ENCODE measurements at regions not wholly inside any gene's neighbourhood (a gene's known extent, or its start where the extent isn't known, plus 50 kb on each side); places are given as distances from the start of the nearest gene placed in this dataset.

DNA sequence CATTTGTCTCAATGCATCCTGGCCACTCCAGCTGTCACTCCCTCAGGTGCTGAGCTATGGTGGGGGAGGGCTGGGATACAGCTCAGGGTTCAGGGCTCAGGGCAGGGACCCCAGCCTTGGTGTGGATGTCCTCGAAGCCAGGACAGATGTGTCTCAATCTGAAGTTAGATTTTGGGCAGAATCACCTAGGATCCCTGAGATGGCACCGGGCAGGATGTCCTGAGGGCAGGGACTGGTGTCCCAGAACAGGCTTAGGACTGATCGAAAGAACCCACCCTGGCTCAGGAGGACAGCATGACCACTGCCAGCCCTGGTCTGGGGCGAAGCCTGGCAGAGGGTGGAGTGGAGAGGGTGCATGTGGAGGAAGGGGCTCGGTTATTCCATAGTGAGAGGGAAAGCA is 96.8 kb upstream of the THY1 start:
- DNase-seq = no peak

DNA sequence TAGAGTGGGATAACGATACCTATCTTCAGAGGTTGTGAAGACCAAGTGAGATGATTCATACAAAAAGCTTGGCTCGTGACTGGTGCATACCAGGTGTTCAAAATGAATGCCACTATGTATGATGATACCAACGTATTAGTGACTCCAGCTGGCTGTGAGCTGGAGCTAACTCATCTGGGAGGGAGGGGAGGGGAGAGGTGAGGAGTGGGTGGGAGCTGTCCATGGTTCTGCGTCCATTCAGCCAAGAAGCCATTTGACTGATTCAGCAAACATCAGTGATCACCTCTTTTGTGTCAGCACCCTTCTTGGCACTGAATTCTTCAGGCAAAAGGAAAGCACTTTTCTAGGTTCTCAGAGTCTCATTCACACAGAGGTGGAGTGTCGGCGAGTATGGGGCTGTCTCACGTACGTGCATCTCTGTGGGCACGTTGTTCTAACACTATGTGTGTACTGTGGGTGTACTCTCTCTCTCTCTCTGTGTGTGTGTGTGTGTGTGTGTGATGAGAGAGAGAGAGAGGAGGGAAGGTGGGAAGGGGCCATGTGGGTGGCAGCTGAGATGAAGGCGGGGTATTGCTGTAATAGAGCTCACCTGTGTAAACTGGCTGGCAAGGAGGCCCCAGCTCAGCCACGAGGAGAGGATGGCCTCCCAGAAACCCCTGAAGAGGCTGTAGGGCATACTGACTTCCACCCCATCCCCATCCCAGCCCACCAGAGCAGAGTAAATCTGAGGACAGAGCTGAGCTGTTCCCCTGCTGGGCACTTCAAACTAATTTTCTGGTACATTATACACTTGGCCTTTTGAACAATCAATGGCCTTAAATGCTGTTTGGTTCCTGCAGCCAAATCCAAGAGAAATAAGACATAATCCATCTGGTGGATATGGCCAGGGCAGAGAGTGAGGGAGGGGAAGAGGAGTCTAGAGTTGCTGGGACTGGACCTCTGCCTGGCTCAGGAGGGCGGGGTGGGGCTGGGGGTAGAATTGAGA is 96.1 kb upstream of the THY1 start:
- no peak for DNase-seq

DNA sequence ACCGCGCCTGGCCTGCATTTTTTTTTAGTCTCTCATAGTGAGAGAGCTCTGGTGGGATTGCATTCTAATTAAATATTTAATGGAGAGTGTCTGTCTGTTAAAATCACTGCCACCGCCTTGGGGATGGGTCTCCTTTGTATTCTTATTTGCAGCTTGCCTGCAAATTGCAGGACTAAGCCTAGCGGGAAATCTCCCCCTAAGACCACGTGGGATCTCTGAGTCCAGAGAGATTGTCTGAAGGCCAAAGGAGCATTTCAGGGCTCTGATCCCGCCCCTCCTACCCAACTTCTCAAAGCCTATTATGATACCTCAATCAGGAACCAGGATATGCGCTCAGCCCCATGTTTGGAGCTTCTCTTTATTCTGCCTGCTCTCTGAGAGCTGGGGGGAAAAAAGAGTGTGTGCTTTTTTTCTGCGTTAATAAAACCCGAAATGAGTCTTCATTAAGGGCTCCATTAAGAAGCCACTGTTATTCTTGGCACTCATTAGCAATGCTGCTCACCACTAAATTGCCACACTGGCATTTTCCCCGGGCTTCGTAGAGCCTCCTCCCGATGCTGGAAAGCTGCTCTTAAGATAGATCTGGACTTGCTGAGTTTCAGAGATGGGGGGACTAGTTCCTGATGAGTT is 92.9 kb upstream of the THY1 start:
- DNase-seq = no peak

DNA sequence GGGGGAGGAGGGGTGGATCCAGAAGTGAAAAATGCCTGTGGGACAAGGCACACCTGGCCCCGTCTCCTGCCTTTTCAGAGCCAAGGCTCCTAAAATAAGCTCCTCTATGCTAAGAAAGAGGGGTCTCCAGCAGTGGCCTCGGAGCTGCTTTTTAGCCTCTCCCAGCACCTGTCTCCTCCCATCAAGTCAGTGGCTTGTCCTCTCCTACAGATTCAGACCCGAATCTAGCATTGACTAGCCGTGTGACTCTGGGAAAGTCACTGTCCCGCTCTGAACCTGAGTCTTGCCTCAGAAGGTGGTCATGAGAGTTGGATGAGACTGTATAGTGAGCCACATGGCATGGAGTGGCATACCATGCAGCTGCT is 90.8 kb upstream of the THY1 start:
- DNase-seq = no peak

DNA sequence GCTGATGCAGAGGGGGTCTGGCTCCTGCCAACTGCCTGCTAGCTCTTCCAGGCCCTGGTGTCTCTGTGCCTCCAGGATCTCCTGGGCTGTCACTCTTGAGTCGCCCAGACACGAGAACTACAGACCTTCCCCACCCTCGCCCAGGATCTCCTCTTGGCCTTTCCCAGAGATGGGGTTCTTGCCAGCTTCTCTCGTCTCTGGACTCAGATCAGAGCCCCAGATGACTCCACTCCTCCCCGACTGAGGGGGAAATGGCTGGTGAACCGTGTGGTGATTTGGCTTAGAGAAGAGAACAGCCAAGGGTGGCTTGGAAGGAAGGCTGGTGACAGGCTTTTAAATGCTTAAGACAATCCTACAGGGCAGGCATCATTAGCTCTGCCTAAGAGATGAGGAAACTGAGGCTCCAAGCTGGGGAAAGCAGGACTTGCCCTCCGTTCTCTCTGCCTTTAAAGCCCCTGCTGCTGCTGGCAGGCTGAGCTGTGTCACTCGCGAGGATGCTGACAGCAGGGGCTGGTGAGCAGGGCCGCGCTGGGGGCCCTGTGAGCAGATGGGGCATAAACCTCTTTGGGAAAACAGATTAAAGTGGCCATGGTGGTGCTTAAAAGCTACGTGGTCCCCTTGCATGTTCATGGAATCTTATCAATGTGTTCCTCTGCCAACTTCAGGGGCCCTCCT is 90.3 kb upstream of the THY1 start:
- no peak for DNase-seq

DNA sequence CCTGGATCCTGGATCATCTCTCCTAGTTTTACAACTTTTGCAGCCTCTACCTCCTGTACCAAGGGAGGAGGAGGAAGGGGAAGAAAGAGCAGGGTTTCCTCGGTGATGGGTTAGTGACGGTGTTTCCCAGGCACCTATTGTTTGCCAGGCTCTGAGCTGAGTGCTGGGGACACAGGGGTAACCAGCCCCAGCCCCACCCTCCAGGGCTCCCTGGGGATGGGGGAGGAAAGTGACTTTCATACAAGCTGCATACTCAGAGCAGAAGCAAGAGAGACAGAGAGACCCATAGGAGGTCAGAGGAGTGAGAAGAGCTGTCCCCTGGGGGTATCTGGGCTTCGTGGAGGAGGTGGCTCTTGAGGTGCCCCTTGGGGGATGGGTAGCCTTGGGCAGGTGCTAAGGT is 89.4 kb upstream of the THY1 start:
- peak; percentile 24 for DNase-seq

DNA sequence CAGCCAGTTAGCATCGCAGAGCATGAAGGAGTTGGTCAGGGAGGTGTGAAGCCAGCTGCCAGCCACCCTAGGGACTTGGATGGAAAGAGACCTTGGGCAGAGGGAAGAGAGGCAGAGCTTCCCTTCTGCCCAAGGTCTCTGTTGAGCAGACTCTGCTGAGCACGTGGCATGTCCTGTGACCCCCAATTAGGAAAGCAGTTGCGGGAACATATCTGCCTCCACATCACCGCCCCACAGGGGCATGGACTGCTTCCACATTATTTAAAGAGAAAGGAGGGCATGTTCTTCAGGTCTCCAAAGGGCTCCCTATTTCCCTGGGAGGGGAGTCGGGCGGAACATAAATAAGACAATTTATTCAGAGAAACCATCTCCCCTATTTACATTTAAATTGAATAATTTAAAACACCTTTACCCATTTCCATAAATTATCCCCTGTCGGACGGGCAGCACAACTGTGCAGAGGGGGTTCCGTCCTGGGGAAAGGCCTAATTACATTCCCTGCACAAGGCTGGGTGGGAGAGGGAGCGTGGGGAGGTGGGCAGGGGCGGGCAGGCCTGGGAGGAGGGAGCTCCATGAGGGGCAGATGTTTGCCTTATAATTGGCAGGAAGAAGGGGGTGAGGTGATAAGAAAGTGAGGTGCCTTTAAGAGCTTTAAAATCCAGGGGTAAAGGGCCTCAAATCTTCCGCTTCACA is 88.8 kb upstream of the THY1 start:
- no peak for DNase-seq

DNA sequence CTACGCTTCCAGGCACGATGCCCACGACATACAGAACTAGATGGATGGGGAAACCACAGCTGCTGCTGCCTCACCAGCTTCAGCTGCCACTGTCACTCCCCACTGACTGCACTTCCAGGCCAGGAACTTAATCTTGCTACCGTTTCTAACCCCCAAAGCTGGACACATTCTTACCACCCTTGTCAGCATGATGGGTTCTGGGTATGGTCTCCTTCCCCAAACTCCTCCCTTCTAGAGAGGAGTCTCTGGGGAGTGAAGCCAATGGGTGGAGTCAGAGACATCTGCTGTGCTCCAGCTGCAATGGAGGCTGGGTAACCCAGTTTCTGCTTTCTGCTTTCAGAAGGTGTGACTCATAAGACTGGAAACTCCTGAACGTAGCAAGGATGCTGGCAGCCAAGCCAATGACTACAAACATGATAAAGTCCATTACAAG is 87.0 kb upstream of the THY1 start:
- peak; percentile 82 for DNase-seq

DNA sequence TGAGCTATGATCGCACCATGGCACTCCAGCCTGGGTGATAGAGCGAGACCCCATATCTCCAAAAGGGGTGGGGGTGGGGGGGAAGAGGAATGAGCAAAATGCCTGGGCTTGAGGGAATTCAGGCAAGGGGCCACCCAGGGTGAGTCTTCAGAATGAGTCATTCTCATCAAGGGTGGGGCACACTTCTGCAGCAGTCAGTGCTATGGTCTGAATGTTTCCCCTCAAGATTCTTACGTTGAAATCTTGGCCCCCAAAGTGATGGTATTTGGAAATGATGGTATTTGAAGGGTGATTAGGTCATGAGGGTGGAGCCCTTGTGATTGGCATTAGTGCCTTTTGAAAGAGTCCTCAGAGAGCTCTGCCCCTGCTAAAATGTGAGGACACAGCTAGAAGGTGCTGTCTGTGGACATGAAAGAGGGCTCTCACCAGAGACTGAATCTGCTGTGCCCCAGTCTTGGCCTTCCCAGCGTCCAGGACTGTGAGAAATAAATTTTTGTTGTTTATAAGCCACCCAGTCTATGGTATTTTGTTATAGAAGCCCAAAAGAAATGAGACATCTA is 86.4 kb upstream of the THY1 start:
- peak; percentile 35 for DNase-seq

DNA sequence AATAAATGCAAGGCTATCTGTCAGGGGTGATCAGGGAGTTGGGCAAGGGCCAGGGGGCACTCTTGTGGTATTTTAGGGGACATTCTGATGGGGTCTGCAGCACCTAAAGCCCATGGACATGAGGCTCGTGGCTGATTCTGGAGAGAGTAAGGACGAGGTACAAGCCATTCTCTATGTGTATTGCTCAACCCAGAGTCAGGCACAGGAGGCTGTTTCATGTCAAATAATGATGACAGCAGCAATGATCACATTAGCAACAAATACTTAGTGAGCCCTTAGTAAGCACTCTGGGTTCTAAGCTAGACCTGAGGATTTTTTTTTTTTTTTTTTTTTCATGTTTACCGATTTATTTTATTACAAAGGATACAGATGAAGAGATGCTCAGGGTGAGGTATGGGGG is 83.5 kb upstream of the THY1 start:
- DNase-seq = no peak

DNA sequence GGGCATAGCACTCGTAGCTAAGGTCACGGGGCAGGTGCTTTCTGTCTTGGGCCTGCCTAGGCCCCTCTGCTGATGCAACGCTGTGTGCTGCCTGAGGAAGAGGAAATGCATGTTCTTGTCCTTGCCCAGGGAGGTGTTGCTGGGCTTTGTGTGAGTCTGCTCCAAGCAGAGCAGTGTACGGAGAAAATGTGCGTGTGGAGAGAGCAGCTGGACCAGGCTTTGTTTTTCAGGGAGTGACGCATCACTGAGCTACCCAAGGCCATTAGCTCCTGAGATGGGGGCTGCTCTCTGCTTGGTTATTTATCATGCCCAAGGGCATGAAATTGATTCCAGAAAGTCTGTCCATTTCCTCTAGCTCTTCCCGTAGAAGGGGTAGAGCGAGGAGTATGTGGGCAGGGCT is 82.9 kb upstream of the THY1 start:
- no peak for DNase-seq

DNA sequence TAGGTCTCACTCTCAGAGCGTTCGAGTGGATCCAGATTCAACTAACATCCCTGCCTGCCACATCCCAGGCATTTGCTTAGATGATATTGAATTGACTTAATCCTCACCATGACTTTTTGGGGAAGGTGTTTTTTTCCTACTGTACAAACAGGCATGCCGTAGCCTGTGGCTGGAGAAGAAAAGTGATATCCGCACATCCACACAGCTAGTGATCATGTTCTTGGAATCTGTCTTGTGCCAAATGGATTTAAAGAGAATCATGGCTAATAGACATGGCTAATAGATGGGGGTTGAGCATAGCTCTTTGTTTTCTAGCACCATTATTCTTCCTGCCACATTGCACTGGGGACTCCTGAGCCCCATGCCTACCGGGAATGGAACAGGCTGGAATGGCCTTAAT is 82.1 kb upstream of the THY1 start:
- no peak for DNase-seq

DNA sequence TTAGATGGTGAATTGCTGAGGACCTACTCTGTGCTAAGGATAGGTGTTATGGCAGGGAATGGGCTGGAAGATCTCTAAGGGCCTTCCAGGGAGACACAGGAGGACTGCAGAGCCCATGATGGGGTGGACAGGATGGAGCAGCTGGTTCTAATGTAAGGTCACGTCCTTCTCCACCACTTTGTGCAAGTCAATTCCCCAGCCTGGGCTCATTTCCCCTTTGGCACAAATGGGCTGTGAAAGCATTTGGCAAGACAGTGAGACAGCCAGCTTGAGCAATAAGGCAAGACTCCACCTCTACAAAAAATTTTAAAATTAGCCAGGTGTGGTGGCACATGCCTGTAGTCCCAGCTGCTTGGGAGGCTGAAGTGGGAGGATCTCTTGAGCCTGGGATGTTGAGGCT is 81.4 kb upstream of the THY1 start:
- DNase-seq = no peak

DNA sequence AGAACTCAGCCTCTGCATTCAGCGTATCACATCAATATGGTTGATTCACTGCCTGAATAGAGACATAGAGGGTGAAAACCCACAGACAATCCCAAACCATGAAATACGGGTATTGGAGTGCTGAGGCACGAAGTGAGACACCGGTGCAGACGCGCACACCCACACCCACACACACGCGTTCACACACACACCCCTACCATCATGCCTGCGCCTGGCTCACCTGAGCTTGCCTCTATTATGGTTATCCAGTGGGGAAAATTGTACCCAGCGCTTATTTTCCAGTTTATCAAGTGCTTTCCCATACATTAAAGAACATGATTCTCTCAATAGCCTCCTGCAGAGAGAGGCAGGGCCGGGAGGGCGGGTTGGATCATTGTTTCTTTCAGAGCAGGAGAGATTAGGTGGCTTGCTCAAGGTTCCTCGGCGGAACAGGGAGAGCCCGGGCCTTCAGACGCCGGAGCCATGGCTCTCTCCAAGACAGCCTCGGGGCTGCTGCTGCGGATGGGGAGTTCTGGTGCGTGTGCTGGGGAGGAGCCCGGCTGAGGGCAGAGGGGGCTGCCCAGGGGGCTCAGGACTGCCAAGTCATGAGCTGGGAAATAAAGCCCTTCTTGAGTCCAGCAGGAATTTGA is 78.9 kb upstream of the THY1 start:
- no peak for DNase-seq

DNA sequence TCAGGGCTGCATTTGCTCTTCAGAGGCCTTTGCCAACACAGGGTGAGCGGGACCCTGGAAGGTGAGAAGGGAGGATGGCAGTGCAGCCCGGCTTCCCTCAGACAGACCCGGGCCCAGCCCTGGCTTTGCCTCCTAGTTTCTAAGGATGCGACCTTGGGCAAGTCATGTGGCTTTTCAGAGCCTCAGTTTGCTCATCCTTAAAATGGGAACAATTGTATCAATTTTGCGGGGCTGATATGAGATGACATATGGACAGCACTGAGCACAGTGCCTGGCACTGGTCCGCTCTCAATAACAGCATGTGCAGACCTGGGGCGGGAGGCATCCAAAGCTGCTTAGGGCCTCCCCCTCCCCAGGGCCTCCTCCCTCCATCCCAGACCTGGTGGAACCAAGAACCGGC is 74.7 kb upstream of the THY1 start:
- no peak for DNase-seq

DNA sequence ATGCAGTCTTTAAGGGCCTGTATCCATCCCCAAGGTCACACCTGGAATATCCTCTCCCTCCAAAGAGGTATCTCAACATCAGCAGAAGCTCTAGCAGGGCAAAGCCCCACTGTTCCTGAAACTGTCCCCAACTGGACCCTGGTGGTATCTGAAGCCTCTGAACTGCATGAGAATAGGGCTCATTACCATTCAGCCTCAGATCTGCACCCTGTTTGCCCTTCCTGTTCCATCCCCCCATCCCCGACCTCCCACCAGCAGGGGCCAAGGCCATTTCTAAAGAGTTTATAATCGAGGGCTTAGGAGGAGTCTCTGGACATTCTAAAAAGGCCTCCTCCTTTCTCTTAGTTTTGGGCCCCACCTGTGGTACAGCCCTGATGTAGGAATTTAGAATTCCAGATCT is 74.0 kb upstream of the THY1 start:
- DNase-seq = no peak

DNA sequence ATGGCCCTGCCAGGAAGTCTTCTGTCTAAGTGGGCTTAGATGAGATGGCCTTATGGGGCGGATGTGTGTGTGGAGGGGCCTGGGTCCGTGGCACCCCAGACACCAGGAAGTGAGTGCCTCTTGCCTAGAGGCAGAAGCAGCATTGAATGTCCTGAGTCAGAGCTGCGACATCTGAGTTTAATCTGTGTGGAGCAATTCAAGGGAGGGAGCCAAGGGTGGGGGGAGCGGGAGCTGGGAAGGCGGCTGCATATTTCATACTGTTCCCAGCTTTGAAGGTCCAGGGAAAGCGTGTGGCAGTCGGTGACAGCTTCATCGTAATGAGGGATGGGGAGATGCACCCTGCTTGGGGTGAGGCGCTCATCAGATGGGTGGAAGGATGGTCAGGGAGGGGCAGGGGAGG is 73.5 kb upstream of the THY1 start:
- no peak for DNase-seq

DNA sequence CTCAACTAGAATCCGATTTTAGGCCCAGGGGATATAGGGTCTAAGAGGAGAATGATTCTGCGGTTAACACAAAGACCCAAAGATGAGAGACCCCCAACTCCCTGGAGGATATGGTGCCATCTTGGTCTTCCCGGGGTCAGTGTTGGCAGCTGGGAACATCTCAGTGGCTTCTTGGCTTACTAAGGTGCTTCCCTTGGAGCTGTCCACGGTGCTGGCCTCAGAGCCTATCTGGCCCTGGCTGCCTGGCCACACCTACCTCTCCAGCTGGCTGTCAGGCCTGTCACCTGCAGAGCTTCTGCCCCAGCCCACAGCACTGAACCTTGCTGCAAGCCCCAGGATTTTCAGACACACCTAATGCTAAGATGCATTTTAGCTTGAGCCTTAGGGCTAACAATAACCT is 70.7 kb upstream of the THY1 start:
- DNase-seq = no peak

DNA sequence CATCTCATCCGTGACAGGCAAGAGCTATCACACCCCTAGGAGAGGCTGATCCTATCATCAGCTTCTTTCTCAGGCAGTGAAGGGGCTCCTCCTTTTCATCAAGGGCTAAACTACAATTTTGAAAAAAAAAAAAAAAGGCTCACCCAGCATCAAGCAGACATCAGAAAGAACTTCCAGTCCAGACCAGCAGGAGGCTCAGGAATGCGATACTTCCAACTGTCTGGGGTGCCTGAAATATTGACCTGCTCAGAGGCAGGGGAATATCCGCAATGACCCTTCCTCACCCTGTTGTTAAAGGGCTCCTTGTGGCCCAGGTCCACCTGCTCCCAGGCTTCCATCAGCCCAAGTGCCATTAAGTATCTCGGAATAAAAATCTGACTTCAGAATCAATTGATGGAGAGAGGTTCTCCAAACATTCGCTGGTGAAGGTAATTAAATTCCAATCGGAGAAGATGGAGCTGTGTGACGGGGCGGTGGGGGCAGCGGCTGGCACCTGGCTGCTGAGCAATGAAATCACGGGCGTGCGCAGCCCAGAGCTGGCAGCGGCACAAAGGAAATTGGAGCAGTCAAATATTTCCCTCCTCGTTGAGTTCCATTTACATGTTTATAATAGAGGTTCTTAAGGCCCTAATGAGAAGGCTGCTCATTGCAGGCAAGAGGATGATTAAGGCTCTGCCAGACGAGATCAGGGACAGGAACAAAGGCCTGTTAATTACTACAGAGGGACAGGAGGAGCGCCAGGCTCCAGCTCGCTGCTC is 69.0 kb upstream of the THY1 start:
- DNase-seq = no peak

DNA sequence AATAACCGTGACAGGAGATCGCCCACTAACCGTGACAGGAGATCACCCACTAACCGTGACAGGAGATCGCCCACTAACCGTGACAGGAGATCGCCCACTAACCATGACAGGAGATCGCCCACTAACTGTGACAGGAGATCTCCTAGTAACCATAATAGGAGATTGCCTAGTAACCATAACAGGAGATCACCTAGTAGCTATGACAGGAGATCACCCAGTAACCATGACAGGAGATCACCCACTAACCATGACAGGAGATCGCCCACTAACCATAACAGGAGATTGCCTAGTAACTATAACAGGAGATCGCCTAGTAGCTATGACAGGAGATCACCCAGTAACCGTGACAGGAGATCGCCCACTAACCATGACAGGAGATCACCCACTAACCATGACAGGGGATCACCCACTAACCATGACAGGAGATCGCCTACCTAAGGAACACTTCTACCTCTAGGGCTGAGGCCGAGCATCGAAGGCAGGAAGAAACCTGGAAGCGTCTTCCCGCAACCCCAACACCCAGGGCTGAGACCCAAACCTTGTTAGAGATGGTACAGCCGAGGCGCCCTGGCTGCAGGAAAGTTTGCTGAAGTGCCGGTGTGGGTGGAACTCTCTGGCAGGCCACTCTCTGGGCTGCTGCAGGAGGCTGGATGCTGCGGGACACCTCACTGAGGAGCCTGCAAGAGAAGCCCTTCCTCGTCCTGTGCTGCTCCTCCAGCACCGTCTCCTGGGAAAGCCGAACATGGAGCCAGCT is 67.5 kb upstream of the THY1 start:
- no peak for DNase-seq

DNA sequence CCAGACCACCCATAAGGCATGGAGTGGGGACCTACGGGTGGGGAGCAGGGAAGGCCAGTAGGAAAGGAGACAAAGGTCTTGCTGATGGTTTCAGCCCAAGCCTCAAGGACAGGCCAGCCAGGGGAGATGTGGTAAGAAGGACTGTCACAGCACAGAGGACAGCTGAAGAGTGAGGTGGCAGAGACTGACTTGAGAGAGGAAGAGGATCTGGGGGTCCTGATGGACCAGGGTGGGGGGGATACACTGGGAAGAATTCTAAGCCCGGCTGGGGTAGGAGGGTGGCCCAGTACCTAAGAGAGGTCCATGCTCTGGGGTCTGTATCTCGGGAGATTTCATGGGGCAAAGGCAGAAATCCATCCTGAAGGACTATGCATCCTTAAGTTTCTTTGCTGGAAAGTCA is 66.1 kb upstream of the THY1 start:
- DNase-seq = no peak

Data from CD4-positive, alpha-beta T cell treated with Interleukin-15 for 1 hour (primary cell).